CD4-positive, alpha-beta T cell treated with Interleukin-15 for 1 hour (primary cell): ENCODE measurements at regions not wholly inside any gene's neighbourhood (a gene's known extent, or its start where the extent isn't known, plus 50 kb on each side); places are given as distances from the start of the nearest gene placed in this dataset.
A peak's percentile ranks its signal among the peaks of the same experiment; 100 is the strongest.
"Not testable (repeated sequence)": the region's sequence is repeated elsewhere in the genome, so short reads cannot be mapped to it uniquely, and the experiment has no call there.

ENCODE experiments used
- DNase-seq: peaks from one replicate; pipeline ENCODE4 v3.0.0-alpha.2; 2020

- no peak for DNase-seq
Observed at GRCh38 chr5:56685503-56686217, 129.7 kb upstream of the MAP3K1 start.

GRCh38 chr5:56684159-56684558 lies 131.2 kb upstream of the MAP3K1 start:
- no peak for DNase-seq

- DNase-seq = no peak
Observed at GRCh38 chr5:56683733-56684132, 131.6 kb upstream of the MAP3K1 start.

- no peak for DNase-seq
Observed at GRCh38 chr5:56683281-56683680, 132.1 kb upstream of the MAP3K1 start.

GRCh38 chr5:56681346-56681745 lies 134.0 kb upstream of the MAP3K1 start:
- no peak for DNase-seq

GRCh38 chr5:56680731-56681130 lies 134.6 kb upstream of the MAP3K1 start:
- no peak for DNase-seq

GRCh38 chr5:56677690-56678305 lies 137.6 kb upstream of the MAP3K1 start:
- DNase-seq = no peak

- DNase-seq = no peak
Observed at GRCh38 chr5:56676091-56676768, 139.1 kb upstream of the MAP3K1 start.

GRCh38 chr5:56674441-56674840 lies 140.9 kb upstream of the MAP3K1 start:
- no peak for DNase-seq

GRCh38 chr5:56673171-56673570 lies 142.2 kb upstream of the MAP3K1 start:
- peak; percentile 29 for DNase-seq

- DNase-seq = no peak
Observed at GRCh38 chr5:56671571-56671970, 143.8 kb upstream of the MAP3K1 start.

GRCh38 chr5:56670916-56671315 lies 144.4 kb upstream of the MAP3K1 start:
- no peak for DNase-seq

- DNase-seq = peak; percentile 83
Observed at GRCh38 chr5:56669534-56670483, 145.5 kb upstream of the MAP3K1 start.

- no peak for DNase-seq
Observed at GRCh38 chr5:56668996-56669395, 146.4 kb upstream of the MAP3K1 start.

GRCh38 chr5:56667692-56668091 lies 147.7 kb upstream of the MAP3K1 start:
- DNase-seq = no peak

- no peak for DNase-seq
Observed at GRCh38 chr5:56666901-56667300, 148.4 kb upstream of the MAP3K1 start.

GRCh38 chr5:56665117-56665516 lies 150.2 kb upstream of the MAP3K1 start:
- not testable (repeated sequence) for DNase-seq

- DNase-seq = no peak
Observed at GRCh38 chr5:56664025-56664424, 151.3 kb upstream of the MAP3K1 start.

- no peak for DNase-seq
Observed at GRCh38 chr5:56663523-56663922, 151.8 kb upstream of the MAP3K1 start.

GRCh38 chr5:56662893-56663292 lies 152.5 kb upstream of the MAP3K1 start:
- DNase-seq = no peak

GRCh38 chr5:56659971-56660370 lies 155.4 kb upstream of the MAP3K1 start:
- DNase-seq = no peak

GRCh38 chr5:56658972-56659371 lies 156.4 kb upstream of the MAP3K1 start:
- DNase-seq = no peak
